Trophoblast cell (in vitro differentiated cells and primary cell): ENCODE measurements at regions not wholly inside any gene's neighbourhood (a gene's known extent, or its start where the extent isn't known, plus 50 kb on each side); places are given as distances from the start of the nearest gene placed in this dataset.
A peak's percentile ranks its signal among the peaks of the same experiment; 100 is the strongest.

Source experiments
- DNase-seq, 2 donors: peaks; one replicate each; pipeline ENCODE4 v3.0.0-alpha.2; 2016
- H2AFZ ChIP-seq: 2 replicates; pipeline ENCODE4 v1.6.1; 2013; ENCODE audit warnings: low read length, moderate library complexity, mild to moderate bottlenecking; ENCODE audit not compliant: insufficient read depth, poor library complexity
- H2AK5ac ChIP-seq: 2 replicates; pipeline ENCODE4 v1.6.1; 2013; ENCODE audit warnings: mild to moderate bottlenecking, low read length
- H2BK120ac ChIP-seq: 2 replicates; pipeline ENCODE4 v1.6.1; 2013; ENCODE audit warnings: low read length, mild to moderate bottlenecking, moderate library complexity; ENCODE audit not compliant: insufficient read depth, poor library complexity
- H2BK12ac ChIP-seq: 2 replicates; pipeline ENCODE4 v1.6.1; 2013; ENCODE audit warnings: mild to moderate bottlenecking, low read length, moderate library complexity
- H2BK5ac ChIP-seq: 2 replicates; pipeline ENCODE4 v1.6.1; 2013; ENCODE audit warnings: low read length, low read depth, moderate library complexity, mild to moderate bottlenecking; ENCODE audit not compliant: poor library complexity
- H3K14ac ChIP-seq: 2 replicates; pipeline ENCODE4 v1.6.1; 2013; ENCODE audit warnings: mild to moderate bottlenecking, low read length
- H3K18ac ChIP-seq: 2 replicates; pipeline ENCODE4 v1.6.1; 2013; ENCODE audit warnings: mild to moderate bottlenecking, low read length
- H3K23ac ChIP-seq: 2 replicates; pipeline ENCODE4 v1.6.1; 2013; ENCODE audit warnings: low read length
- H3K27ac ChIP-seq: 2 replicates; pipeline ENCODE4 v1.5.1; 2013; ENCODE audit warnings: low read depth, mild to moderate bottlenecking, inconsistent platforms, low read length, moderate library complexity
- H3K27me3 ChIP-seq: 2 replicates; pipeline ENCODE4 v1.6.1; 2013; ENCODE audit warnings: inconsistent platforms, mild to moderate bottlenecking, low read length, moderate library complexity; ENCODE audit not compliant: insufficient read depth
- H3K36me3 ChIP-seq, 2 experiments: 1 replicate in 1 of 2; 2 replicates in 1 of 2; pipeline ENCODE4 v1.6.1; 2013; ENCODE audit warnings: low read length in 2 of 2, mild to moderate bottlenecking in 2 of 2, moderate library complexity in 1 of 2; ENCODE audit not compliant: insufficient read depth in 2 of 2, control insufficient read depth in 1 of 2
- H3K4ac ChIP-seq: 2 replicates; pipeline ENCODE4 v1.6.1; 2013; ENCODE audit warnings: low read depth, mild to moderate bottlenecking, low read length, moderate library complexity
- H3K4me1 ChIP-seq, 2 experiments: 1 replicate in 1 of 2; 2 replicates in 1 of 2; pipeline ENCODE4 v1.6.1; 2013; ENCODE audit warnings: low read length in 2 of 2, mild to moderate bottlenecking in 2 of 2, moderate library complexity in 1 of 2; ENCODE audit not compliant: insufficient read depth in 2 of 2, control insufficient read depth in 1 of 2
- H3K4me2 ChIP-seq: 2 replicates; pipeline ENCODE4 v1.6.1; 2013; ENCODE audit warnings: inconsistent platforms, mild to moderate bottlenecking, low read length, moderate library complexity
- H3K4me3 ChIP-seq: 2 replicates; pipeline ENCODE4 v1.5.1; 2013; ENCODE audit warnings: mild to moderate bottlenecking, low read depth, low read length, inconsistent platforms
- H3K79me1 ChIP-seq: one replicate; pipeline ENCODE4 v1.6.1; 2013; ENCODE audit warnings: low read length
- H3K79me2 ChIP-seq: 2 replicates; pipeline ENCODE4 v1.6.1; 2013; ENCODE audit warnings: low read length, mild to moderate bottlenecking; ENCODE audit not compliant: control insufficient read depth, insufficient read depth, poor library complexity
- H3K9ac ChIP-seq: 2 replicates; pipeline ENCODE4 v1.6.1; 2013; ENCODE audit warnings: mild to moderate bottlenecking, low read length
- H3K9me3 ChIP-seq: 2 replicates; pipeline ENCODE4 v1.6.1; 2013; ENCODE audit warnings: low read depth, mild to moderate bottlenecking, control low read depth, inconsistent platforms, low read length; ENCODE audit not compliant: insufficient read depth
- H4K12ac ChIP-seq: 2 replicates; pipeline ENCODE4 v1.6.1; 2013; ENCODE audit warnings: low read depth, mild to moderate bottlenecking, low read length, moderate library complexity
- H4K8ac ChIP-seq: 2 replicates; pipeline ENCODE4 v1.6.1; 2013; ENCODE audit warnings: low read depth, mild to moderate bottlenecking, low read length, moderate library complexity
- H4K91ac ChIP-seq: one replicate; pipeline ENCODE4 v1.6.1; 2013; ENCODE audit warnings: low read depth, mild to moderate bottlenecking, low read length, moderate library complexity
- WGBS: extraction: QIAGEN DNeasy Blood & Tissue Kit; methylation state at CpG from one replicate; pipeline ENCODE4 v1.1.7; 2013; ENCODE audit warnings: missing lambda C conversion rate; ENCODE audit not compliant: insufficient read length, insufficient coverage; ENCODE audit errors: extremely low coverage; 5-methylcytosine and 5-hydroxymethylcytosine counted together

GRCh38 chr2:42969231-42970150, 177.1 kb upstream of the HAAO start:
- no peak overlapping the region for H4K12ac ChIP-seq
- no peak overlapping the region for H2AK5ac ChIP-seq
- no peak overlapping the region for H3K4me3 ChIP-seq
- peak overlapping the region; percentile 13 for H3K14ac ChIP-seq
- H4K91ac ChIP-seq: no peak overlapping the region
- no peaks in the 10 kb centered on the region for H3K79me1 ChIP-seq
- H3K27ac ChIP-seq: no peak overlapping the region
- H3K4me1 ChIP-seq: peaks cover 10 to 13% of the 10 kb centered on the region in 2 experiments
- no peaks in the 10 kb centered on the region for H3K9me3 ChIP-seq
- H3K4ac ChIP-seq: no peak overlapping the region
- no peak overlapping the region for H4K8ac ChIP-seq
- WGBS: no CpG with 5 or more reads among the region's 12 CpGs
- H2AFZ ChIP-seq: no peak overlapping the region
- H2BK120ac ChIP-seq: no peak overlapping the region
- H2BK5ac ChIP-seq: no peak overlapping the region
- no peak overlapping the region for H3K9ac ChIP-seq
- no peak overlapping the region for H3K4me2 ChIP-seq
- no peak overlapping the region for H3K23ac ChIP-seq
- no peaks in the 10 kb centered on the region for H3K36me3 ChIP-seq
- no peaks in the 10 kb centered on the region for H3K27me3 ChIP-seq
- DNase-seq: peak; percentile 5 to 47
- no peaks in the 10 kb centered on the region for H3K79me2 ChIP-seq
- no peak overlapping the region for H3K18ac ChIP-seq
- peak overlapping the region; percentile 37 for H2BK12ac ChIP-seq

GRCh38 chr2:42967959-42968674, 175.7 kb upstream of the HAAO start:
- H2AK5ac ChIP-seq: no peak overlapping the region
- no CpG with 5 or more reads among the region's 15 CpGs for WGBS
- no peak overlapping the region for H3K23ac ChIP-seq

GRCh38 chr2:42965910-42966309, 173.5 kb upstream of the HAAO start:
- no CpG with 5 or more reads among the region's 5 CpGs for WGBS
- H3K4me1 ChIP-seq: peaks cover 3 to 4% of the 10 kb centered on the region in 2 experiments
- H2BK12ac ChIP-seq: no peak overlapping the region
- H3K4ac ChIP-seq: no peak overlapping the region
- no peak overlapping the region for H2BK120ac ChIP-seq
- no peak overlapping the region for H3K14ac ChIP-seq
- no peaks in the 10 kb centered on the region for H3K27me3 ChIP-seq
- H4K8ac ChIP-seq: no peak overlapping the region
- no peak overlapping the region for H2BK5ac ChIP-seq
- no peaks in the 10 kb centered on the region for H3K79me2 ChIP-seq
- no peaks in the 10 kb centered on the region for H3K36me3 ChIP-seq
- no peak overlapping the region for H2AFZ ChIP-seq
- no peak overlapping the region for H3K4me2 ChIP-seq
- no peaks in the 10 kb centered on the region for H3K79me1 ChIP-seq
- H3K27ac ChIP-seq: no peak overlapping the region
- H4K12ac ChIP-seq: no peak overlapping the region
- no peaks in the 10 kb centered on the region for H3K9me3 ChIP-seq
- no peak overlapping the region for H3K18ac ChIP-seq
- H3K4me3 ChIP-seq: no peak overlapping the region
- no peak overlapping the region for H3K9ac ChIP-seq
- no peak overlapping the region for H3K23ac ChIP-seq
- DNase-seq: no peak
- no peak overlapping the region for H4K91ac ChIP-seq
- no peak overlapping the region for H2AK5ac ChIP-seq

More at GRCh38 chr2:42967959-42968674, 175.7 kb upstream of the HAAO start:
- no peak for DNase-seq
- Histone ChIP-seq H3K9ac (no peak overlapping the region), H3K18ac (no peak overlapping the region), H4K91ac (no peak overlapping the region), H3K36me3 (no peaks in the 10 kb centered on the region), H4K12ac (no peak overlapping the region), H2BK5ac (no peak overlapping the region), H3K14ac (no peak overlapping the region), H3K79me2 (no peaks in the 10 kb centered on the region), H3K4me2 (no peak overlapping the region), H3K27me3 (no peaks in the 10 kb centered on the region), H2BK120ac (no peak overlapping the region), H3K4ac (no peak overlapping the region), H4K8ac (no peak overlapping the region), H3K4me1 (peaks cover 3 to 4% of the 10 kb centered on the region in 2 experiments), H3K27ac (no peak overlapping the region), H3K4me3 (no peak overlapping the region), H3K79me1 (no peaks in the 10 kb centered on the region), H2BK12ac (peak overlapping the region; percentile 17), H2AFZ (no peak overlapping the region), H3K9me3 (no peaks in the 10 kb centered on the region)

GRCh38 chr2:42965196-42965595, 172.8 kb upstream of the HAAO start:
- H2BK5ac ChIP-seq: no peak overlapping the region
- H3K4ac ChIP-seq: no peak overlapping the region
- no peak overlapping the region for H4K12ac ChIP-seq
- no peak overlapping the region for H3K23ac ChIP-seq
- H3K27me3 ChIP-seq: no peaks in the 10 kb centered on the region
- H3K9ac ChIP-seq: no peak overlapping the region
- H3K27ac ChIP-seq: no peak overlapping the region
- peaks cover 3 to 4% of the 10 kb centered on the region in 2 experiments for H3K4me1 ChIP-seq
- H3K4me2 ChIP-seq: no peak overlapping the region
- WGBS: no CpG with 5 or more reads among the region's 4 CpGs
- no peak overlapping the region for H2AFZ ChIP-seq
- no peak overlapping the region for H3K14ac ChIP-seq
- H3K36me3 ChIP-seq: no peaks in the 10 kb centered on the region
- no peak overlapping the region for H4K91ac ChIP-seq
- H3K4me3 ChIP-seq: no peak overlapping the region
- DNase-seq: no peak
- no peak overlapping the region for H4K8ac ChIP-seq
- no peak overlapping the region for H2BK120ac ChIP-seq
- H3K9me3 ChIP-seq: no peaks in the 10 kb centered on the region
- no peak overlapping the region for H2BK12ac ChIP-seq
- no peaks in the 10 kb centered on the region for H3K79me1 ChIP-seq
- no peak overlapping the region for H2AK5ac ChIP-seq
- no peaks in the 10 kb centered on the region for H3K79me2 ChIP-seq
- H3K18ac ChIP-seq: no peak overlapping the region
